ENCODE measurements at regions not wholly inside any gene's neighbourhood (a gene's known extent, or its start where the extent isn't known, plus 50 kb on each side); places are given as distances from the start of the nearest gene placed in this dataset.

DNA sequence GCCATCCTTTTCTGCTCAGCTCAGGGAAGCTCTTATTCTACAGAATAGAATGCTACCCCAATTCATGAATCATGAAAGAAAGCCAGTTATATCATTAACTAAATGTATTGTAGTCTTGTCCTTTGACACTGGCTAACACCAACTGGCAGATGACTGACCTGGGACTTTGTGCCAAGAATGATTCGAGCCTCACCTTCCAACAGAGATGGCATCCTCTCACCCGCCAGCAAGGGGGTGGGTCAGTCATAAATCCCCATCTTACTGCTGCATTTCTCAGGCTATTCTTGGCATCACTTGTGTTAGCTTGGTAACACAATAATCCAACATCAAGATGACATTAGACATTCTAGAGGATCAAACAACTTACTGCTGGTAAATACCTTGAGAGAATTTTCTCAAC is 1239.8 kb upstream of the MIR17HG start:
- TF ChIP-seq, protein P1, sequence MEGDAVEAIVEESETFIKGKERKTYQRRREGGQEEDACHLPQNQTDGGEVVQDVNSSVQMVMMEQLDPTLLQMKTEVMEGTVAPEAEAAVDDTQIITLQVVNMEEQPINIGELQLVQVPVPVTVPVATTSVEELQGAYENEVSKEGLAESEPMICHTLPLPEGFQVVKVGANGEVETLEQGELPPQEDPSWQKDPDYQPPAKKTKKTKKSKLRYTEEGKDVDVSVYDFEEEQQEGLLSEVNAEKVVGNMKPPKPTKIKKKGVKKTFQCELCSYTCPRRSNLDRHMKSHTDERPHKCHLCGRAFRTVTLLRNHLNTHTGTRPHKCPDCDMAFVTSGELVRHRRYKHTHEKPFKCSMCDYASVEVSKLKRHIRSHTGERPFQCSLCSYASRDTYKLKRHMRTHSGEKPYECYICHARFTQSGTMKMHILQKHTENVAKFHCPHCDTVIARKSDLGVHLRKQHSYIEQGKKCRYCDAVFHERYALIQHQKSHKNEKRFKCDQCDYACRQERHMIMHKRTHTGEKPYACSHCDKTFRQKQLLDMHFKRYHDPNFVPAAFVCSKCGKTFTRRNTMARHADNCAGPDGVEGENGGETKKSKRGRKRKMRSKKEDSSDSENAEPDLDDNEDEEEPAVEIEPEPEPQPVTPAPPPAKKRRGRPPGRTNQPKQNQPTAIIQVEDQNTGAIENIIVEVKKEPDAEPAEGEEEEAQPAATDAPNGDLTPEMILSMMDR (IDR thresholded peaks at IDR 0.05): no peak
- TF ChIP-seq POLR2A (IDR thresholded peaks at IDR 0.05): no peak

All from esophagus squamous epithelium (tissue), 4 donors.